Epithelial cell of prostate (primary cell): ENCODE measurements at regions not wholly inside any gene's neighbourhood (a gene's known extent, or its start where the extent isn't known, plus 50 kb on each side); places are given as distances from the start of the nearest gene placed in this dataset.

Source experiments
- DNase-seq: peaks from one replicate; pipeline ENCODE4 v3.0.0-alpha.2; 2011; ENCODE audit warnings: low read depth, low spot score
- H3K27ac ChIP-seq: fragments of 450-650 bp; 2 replicates; pipeline ENCODE4 v1.5.1; 2017; ENCODE audit warnings: mild to moderate bottlenecking

GRCh38 chr9:126232461-126232860, 94.2 kb upstream of the MVB12B start:
- DNase-seq = no peak

DNA sequence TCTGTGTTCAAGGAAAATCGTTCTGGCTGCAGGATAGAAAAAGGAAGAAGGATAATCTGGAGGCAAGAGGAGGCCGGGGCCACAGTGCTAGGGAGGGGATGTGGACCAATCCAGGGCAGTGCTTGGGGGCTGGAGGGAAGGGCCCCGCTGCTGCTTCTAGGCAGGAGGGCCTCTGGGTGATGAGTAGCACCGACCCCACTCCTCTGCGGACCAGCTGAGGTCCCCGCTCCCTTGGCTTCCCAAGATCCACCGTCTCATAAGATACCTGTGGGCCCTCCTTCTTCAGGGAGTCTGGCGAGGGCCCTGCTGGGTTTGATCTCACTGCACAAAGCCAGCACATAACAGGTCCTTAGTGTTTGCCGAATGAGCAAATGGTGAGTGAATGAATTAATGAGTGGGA, 93.5 kb upstream of the MVB12B start:
- H3K27ac ChIP-seq = no peak overlapping the region
- no peak for DNase-seq

More at GRCh38 chr9:126232461-126232860, 94.2 kb upstream of the MVB12B start:
- H3K27ac ChIP-seq = no peak overlapping the region

DNA sequence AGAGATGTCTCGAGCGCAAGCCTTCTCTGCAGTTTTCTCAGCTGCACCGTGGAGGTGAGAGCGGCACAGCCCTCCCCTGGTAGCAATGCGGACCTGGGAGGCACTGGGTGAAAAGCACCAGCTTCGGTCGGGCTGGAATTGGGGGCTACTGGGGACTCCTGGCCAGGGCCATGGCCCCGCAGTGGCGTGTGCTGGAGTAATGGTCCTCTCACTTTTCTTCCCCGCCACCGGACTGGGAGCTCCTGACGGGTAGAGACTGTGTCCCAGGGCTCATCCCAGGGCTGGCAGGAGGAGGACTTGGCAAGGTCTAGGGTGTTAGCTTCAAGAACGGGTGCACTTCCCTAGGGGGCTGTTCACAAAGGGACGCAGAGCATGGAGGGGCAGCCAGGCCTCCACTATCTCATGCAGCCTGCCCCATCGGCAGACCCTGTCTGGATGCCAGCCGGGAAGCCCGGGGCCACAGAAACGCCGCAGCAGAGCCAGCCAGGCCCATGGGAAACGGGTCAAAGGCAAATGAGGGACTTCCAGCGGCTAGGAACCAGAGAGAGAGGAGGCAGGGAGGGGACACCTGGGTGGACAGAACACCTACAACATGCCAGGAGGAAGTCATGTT, 92.6 kb upstream of the MVB12B start:
- DNase-seq = no peak
- no peak overlapping the region for H3K27ac ChIP-seq

- DNase-seq = no peak
- H3K27ac ChIP-seq = no peak overlapping the region
Observed at GRCh38 chr9:126234681-126235335, 91.8 kb upstream of the MVB12B start.

DNA sequence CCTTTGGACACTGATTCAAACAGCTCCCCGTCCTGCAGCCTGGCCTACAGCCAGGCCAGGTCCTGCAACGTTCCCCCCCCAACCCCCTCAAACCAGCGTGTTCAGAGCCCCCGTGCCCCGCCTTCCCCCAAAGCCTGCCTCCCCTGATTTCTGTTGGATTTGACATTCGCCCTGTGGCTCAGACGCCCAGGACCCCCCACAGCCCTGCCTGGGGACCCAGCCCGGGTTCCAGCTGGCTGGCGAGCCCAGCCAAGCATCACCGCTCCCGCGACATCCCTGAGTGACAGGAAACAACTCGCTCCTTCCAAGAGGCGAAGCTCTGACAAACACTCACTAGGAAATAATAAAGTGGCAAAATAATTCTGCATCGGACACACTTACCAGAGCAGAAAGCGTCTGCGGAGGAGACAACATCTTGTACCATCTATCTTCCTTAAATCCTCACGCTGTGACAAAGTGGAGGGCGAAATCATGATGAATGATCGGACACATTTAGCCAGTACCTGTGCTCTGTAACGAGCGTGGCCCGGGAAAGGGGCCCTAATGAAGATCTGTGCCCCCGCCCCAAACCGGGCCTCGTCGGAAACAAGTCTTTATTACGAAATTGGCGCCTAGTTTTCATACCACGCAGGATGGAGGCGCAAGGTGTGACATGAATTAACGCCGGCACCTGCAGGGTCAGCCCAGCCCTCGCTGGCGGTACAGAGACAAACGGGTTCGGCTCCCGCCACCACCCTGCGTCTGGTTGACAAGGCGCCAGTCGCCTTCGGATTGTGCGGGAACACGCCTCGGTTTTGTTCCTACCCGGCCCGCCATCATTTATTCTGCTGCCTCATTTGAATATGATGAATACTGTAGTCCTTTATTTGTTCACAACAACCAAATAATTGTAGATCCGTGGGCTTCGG, 91.0 kb upstream of the MVB12B start:
- DNase-seq = no peak
- H3K27ac ChIP-seq = no peak overlapping the region

- DNase-seq = no peak
- no peak overlapping the region for H3K27ac ChIP-seq
Observed at GRCh38 chr9:126236273-126236672, 90.4 kb upstream of the MVB12B start.

- H3K27ac ChIP-seq = no peak overlapping the region
- DNase-seq = no peak
Observed at GRCh38 chr9:126238415-126238814, 88.2 kb upstream of the MVB12B start.

DNA sequence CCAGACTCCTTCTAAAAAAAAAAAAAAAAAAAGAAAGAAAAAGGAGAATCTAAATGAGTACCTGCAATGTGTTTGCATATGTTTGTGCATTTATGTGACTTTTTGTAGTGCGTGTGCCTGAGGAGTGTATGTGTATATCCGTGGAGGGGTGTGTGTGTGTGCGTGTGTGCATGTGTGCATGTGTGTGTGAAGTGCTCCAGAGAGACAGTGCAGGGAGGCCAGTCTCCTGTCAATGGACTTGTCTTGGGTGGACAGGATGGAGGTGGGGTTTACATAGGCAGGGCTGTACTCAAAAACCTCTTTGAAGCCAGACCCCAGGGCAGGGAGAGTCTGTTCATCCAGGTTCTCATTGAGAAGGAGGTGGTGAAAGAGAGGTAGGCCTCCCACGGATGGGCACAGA, 87.1 kb upstream of the MVB12B start:
- no peak for DNase-seq
- no peak overlapping the region for H3K27ac ChIP-seq

GRCh38 chr9:126240835-126241234, 85.8 kb upstream of the MVB12B start:
- DNase-seq = no peak
- no peak overlapping the region for H3K27ac ChIP-seq

- DNase-seq = peak; percentile 87
Observed at GRCh38 chr9:126248680-126249079, 77.9 kb upstream of the MVB12B start.

DNA sequence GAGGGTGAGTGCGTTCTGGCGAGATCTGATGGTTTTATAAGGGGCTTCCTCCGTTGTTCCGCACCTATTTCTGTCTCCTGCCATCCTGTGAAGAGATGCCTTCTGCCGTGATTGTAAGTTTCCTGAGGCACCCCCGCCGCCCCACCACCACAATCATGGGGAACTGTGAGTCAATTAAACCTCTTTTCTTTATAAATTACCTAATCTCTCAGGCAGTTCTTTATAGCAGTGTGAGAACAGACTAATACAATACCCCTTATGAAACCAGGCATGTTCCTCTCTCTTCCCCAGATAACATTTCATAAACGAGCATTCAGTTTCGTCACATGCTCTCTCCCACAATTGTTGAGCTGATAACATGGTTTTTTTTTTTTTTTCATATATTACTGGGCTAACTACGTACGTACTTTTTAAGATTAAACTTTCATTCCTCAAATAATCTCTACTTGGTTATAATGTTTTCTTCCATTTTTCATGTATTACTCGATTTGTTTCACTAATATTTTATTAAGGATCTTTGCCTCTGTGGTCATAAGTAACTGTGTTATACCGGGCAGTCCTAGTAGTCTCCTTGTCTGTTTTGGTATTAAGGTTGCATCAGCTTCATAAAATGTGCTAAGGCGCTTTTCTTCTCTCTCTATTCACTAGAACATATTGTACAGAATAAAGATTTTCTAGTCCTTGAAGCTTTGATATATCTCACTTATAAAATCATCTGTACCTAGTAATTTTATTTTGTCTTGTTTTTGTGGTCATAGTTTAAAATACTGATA, 64.9 kb upstream of the MVB12B start:
- DNase-seq = no peak
- no peak overlapping the region for H3K27ac ChIP-seq

More at GRCh38 chr9:126248680-126249079, 77.9 kb upstream of the MVB12B start:
- no peak overlapping the region for H3K27ac ChIP-seq

- no peak for DNase-seq
- no peak overlapping the region for H3K27ac ChIP-seq
Observed at GRCh38 chr9:126262738-126263137, 63.9 kb upstream of the MVB12B start.

DNA sequence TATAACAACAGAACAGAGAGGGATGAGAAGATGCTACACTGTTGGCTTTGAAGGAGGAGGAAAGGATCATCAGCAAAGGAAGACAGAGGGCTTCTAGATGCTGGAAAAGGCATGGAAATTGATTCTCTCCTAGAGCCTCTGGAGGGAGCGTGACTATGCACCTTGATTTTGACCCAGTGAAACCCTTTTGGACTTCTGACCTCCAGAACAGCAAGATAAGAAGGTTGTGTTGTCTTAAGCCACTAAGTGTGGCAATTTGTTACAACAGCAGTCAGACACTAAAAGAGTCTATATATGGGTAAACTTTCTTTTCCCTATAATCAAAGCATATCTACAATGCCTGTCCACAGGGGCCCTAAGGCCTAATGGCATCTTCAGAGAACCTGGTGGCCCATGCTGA, 56.1 kb upstream of the MVB12B start:
- H3K27ac ChIP-seq = no peak overlapping the region
- no peak for DNase-seq

- H3K27ac ChIP-seq = no peak overlapping the region
- DNase-seq = no peak
Observed at GRCh38 chr9:126275386-126276001, 51.1 kb upstream of the MVB12B start.

GRCh38 chr9:126276056-126276728, 50.4 kb upstream of the MVB12B start:
- DNase-seq = no peak
- H3K27ac ChIP-seq = no peak overlapping the region
